PC-3 (cell line): ENCODE measurements at regions not wholly inside any gene's neighbourhood (a gene's known extent, or its start where the extent isn't known, plus 50 kb on each side); places are given as distances from the start of the nearest gene placed in this dataset.

Source experiments
- CTCF ChIP-seq: fragments of 300-600 bp; sonication (generic); conservative IDR thresholded peaks from 2 replicates; pipeline ENCODE4 v1.5.1; 2017; ENCODE audit warnings: antibody characterized with exemption, low read depth, mild to moderate bottlenecking, low read length
- EZH2 ChIP-seq: fragments of 300-600 bp; sonication (generic); IDR thresholded peaks from one replicate; pipeline ENCODE4 v1.6.1; 2017; ENCODE audit warnings: antibody characterized with exemption, mild to moderate bottlenecking, low read length; ENCODE audit not compliant: unreplicated experiment

DNA sequence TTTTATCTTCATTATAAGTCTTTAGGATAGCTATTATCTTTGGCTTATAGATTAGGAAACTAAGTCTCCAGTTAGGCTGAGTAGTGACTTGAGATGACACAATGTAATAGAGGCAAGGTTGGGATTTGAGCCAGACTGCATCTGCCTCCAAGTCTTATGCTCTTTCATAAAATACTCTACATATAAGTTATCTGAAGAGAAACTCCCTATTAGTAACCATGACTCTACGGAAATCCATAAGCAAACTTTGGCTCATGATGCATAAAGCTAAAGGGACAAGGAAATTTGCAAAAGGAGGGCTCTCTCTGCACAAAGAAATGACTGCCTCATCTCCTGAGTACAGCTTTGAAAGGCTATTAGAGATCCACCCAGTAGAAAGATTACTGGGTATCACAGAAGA lies 77.6 kb upstream of the FRMD4B start:
- no peak for TF ChIP-seq CTCF
- TF ChIP-seq EZH2, result no peak
